A549 (cell line): ENCODE measurements at regions not wholly inside any gene's neighbourhood (a gene's known extent, or its start where the extent isn't known, plus 50 kb on each side); places are given as distances from the start of the nearest gene placed in this dataset.

Source experiments
- ATAC-seq, 2 experiments: fragments of 200-7000 bp in 1 of 2; fragments of >200 bp in 1 of 2; cut with Nextera tagmentation in 1 of 2; cut with Tn5 transposase in 1 of 2; 3 replicates each; pipeline versions ENCODE4 v1.8.0 to v1.9.1; 2018 to 2020; ENCODE audit warnings: mild to moderate bottlenecking in 1 of 2, moderate library complexity in 1 of 2
- CTCF ChIA-PET: fragments of 300-600 bp; sonication (Branson Sonifier 250); formaldehyde crosslinking; extraction: SDS; loops from one replicate; lab custom pipeline; 2021; ENCODE audit warnings: antibody characterized with exemption, inconsistent platforms; lab: Yijun Ruan, JAX
- POLR2A ChIA-PET: fragments of 350-600 bp; formaldehyde crosslinking; extraction: SDS; loops from one replicate; lab custom pipeline; 2021; ENCODE audit warnings: antibody characterized with exemption, inconsistent platforms; lab: Yijun Ruan, JAX
- DNase-seq, 2 experiments: peaks; one replicate each; pipeline versions ENCODE4 v3.0.0 to v3.0.0-alpha.2; 2011 to 2016; ENCODE audit warnings: low read depth in 1 of 2, low spot score in 1 of 2
- FAIRE-seq: peaks from 2 replicates; lab custom pipeline; 2011; peaks lifted over from hg19 to GRCh38; lab: Jason Lieb, UNC
- H3K27ac ChIP-seq, 2 experiments: fragments of >200 bp; sonication (Bioruptor Twin); formaldehyde crosslinking; 3 replicates each; pipeline ENCODE4 v1.5.1; 2016 to 2017
- H3K4me1 ChIP-seq: fragments of >200 bp; sonication (Bioruptor Twin); formaldehyde crosslinking; 3 replicates; pipeline ENCODE4 v1.6.1; 2016
- H3K4me2 ChIP-seq: fragments of >200 bp; sonication (Bioruptor Twin); formaldehyde crosslinking; 3 replicates; pipeline ENCODE4 v1.6.1; 2016
- H3K4me3 ChIP-seq: fragments of >200 bp; sonication (Bioruptor Twin); formaldehyde crosslinking; 3 replicates; pipeline ENCODE4 v1.5.1; 2016
- H3K9me3 ChIP-seq: fragments of >200 bp; sonication (Bioruptor Twin); formaldehyde crosslinking; 3 replicates; pipeline ENCODE4 v1.6.1; 2016
- ATOH8 ChIP-seq: fragments of 250-450 bp; sonication (Bioruptor Pico); IDR thresholded peaks from 2 replicates; pipeline ENCODE4 v1.5.0; 2020; ENCODE audit warnings: low read depth, mild to moderate bottlenecking, moderate library complexity
- BCL3 ChIP-seq: fragments of >200 bp; sonication (Bioruptor Twin); formaldehyde crosslinking; IDR thresholded peaks from 3 replicates; pipeline ENCODE4 v1.6.1; 2016
- CHD4 ChIP-seq: fragments of 200-600 bp; sonication (generic); IDR thresholded peaks from 2 replicates; pipeline ENCODE4 v1.6.1; 2016; ENCODE audit warnings: antibody characterized with exemption, mild to moderate bottlenecking, borderline replicate concordance
- EHF ChIP-seq: fragments of 250-450 bp; sonication (Bioruptor Pico); IDR thresholded peaks from 2 replicates; pipeline ENCODE4 v1.5.0; 2020; ENCODE audit warnings: mild to moderate bottlenecking
- ELK1 ChIP-seq: fragments of 150-350 bp; IDR thresholded peaks from 2 replicates; pipeline ENCODE4 v1.6.1; 2014; ENCODE audit warnings: low read depth, mild to moderate bottlenecking, low read length
- FOXS1 ChIP-seq: fragments of 250-450 bp; sonication (Bioruptor Pico); IDR thresholded peaks from 2 replicates; pipeline ENCODE4 v1.5.0; 2020; ENCODE audit warnings: mild to moderate bottlenecking, moderate library complexity
- GATA3 ChIP-seq: IDR thresholded peaks from 2 replicates; pipeline ENCODE4 v1.6.1; 2012; ENCODE audit warnings: borderline replicate concordance
- HEYL ChIP-seq: fragments of 250-450 bp; sonication (Bioruptor Pico); IDR thresholded peaks from 2 replicates; pipeline ENCODE4 v1.8.0; 2021; ENCODE audit warnings: mild to moderate bottlenecking, moderate library complexity
- HMGXB4 ChIP-seq: fragments of 250-450 bp; sonication (Bioruptor Pico); IDR thresholded peaks from 2 replicates; pipeline ENCODE4 v1.5.0; 2021; ENCODE audit warnings: mild to moderate bottlenecking, moderate library complexity, borderline replicate concordance
- KDM1A ChIP-seq: fragments of 200-600 bp; sonication (generic); IDR thresholded peaks from 2 replicates; pipeline ENCODE4 v1.6.1; 2016; ENCODE audit warnings: low read depth, mild to moderate bottlenecking
- MAZ ChIP-seq: fragments of 150-350 bp; IDR thresholded peaks from 2 replicates; pipeline ENCODE4 v1.6.1; 2014; ENCODE audit warnings: antibody characterized with exemption, low read depth, low read length, borderline replicate concordance
- PBX3 ChIP-seq: IDR thresholded peaks from 2 replicates; pipeline ENCODE4 v1.6.1; 2012
- POLR2AphosphoS2 ChIP-seq: conservative IDR thresholded peaks from 2 replicates; pipeline ENCODE4 v1.6.1; 2012; ENCODE audit warnings: low read length, improper control_type of control experiment, inconsistent platforms
- RFX5 ChIP-seq: fragments of 450-650 bp; IDR thresholded peaks from 2 replicates; pipeline ENCODE4 v1.7.1; 2014; ENCODE audit warnings: antibody characterized with exemption, mild to moderate bottlenecking, moderate library complexity
- RNF2 ChIP-seq: fragments of 200-600 bp; sonication (generic); IDR thresholded peaks from 2 replicates; pipeline ENCODE4 v1.6.1; 2016; ENCODE audit warnings: low read depth, mild to moderate bottlenecking, antibody characterized with exemption, moderate library complexity, borderline replicate concordance
- SMC3 ChIP-seq: fragments of >200 bp; sonication (Bioruptor Twin); formaldehyde crosslinking; IDR thresholded peaks from 3 replicates; pipeline ENCODE4 v1.6.1; 2018; ENCODE audit warnings: inconsistent platforms
- SREBF2 ChIP-seq: fragments of 450-650 bp; IDR thresholded peaks from 2 replicates; pipeline ENCODE4 v1.6.1; 2014; ENCODE audit warnings: mild to moderate bottlenecking, moderate library complexity
- TFCP2L1 ChIP-seq: fragments of 250-450 bp; sonication (Bioruptor Pico); IDR thresholded peaks from 2 replicates; pipeline ENCODE4 v1.5.0; 2021; ENCODE audit warnings: mild to moderate bottlenecking
- TP53 ChIP-seq: fragments of 250-450 bp; sonication (Bioruptor Pico); IDR thresholded peaks from 2 replicates; pipeline ENCODE4 v1.5.0; 2021; ENCODE audit warnings: mild to moderate bottlenecking, moderate library complexity
- ZC3H11A ChIP-seq: fragments of 450-650 bp; IDR thresholded peaks from 2 replicates; pipeline ENCODE4 v1.6.1; 2014; ENCODE audit warnings: antibody characterized with exemption, mild to moderate bottlenecking
- WGBS: methylation state at CpG from one replicate; pipeline ENCODE4 v1.1.6; 2017; ENCODE audit errors: missing lambda C conversion rate; 5-methylcytosine and 5-hydroxymethylcytosine counted together

- 46% methylated on average over 4 of the region's 4 CpGs for WGBS
- Histone ChIP-seq H3K9me3 (0 out of 3 replicates have a peak, but pooled peaks cover 3% of the 10 kb centered on the region), H3K4me1 (no peaks in the 10 kb centered on the region), H3K27ac (no peak overlapping the region), H3K4me3 (no peak overlapping the region), H3K4me2 (no peak overlapping the region)
- TF ChIP-seq KDM1A (no peak), GATA3 (no peak)
- CTCF ChIA-PET, result no interaction called here
- no peak for DNase-seq
- POLR2A ChIA-PET, result no interaction called here
- FAIRE-seq, result no peak
- no peak for ATAC-seq
Observed at GRCh38 chr15:95944661-95945255, 385.7 kb upstream of the NR2F2 start.

GRCh38 chr15:95946241-95946640 is 384.3 kb upstream of the NR2F2 start:
- FAIRE-seq, result no peak
- POLR2A ChIA-PET, result no interaction called here
- 61% methylated on average over 2 of the region's 2 CpGs for WGBS

More at GRCh38 chr15:95946241-95946640, 384.3 kb upstream of the NR2F2 start:
- DNase-seq (no peak), ATAC-seq (no peak)
- Histone ChIP-seq H3K4me3 (no peak overlapping the region), H3K9me3 (0 out of 3 replicates have a peak, but pooled peaks cover 3% of the 10 kb centered on the region), H3K4me1 (no peaks in the 10 kb centered on the region), H3K27ac (no peak overlapping the region), H3K4me2 (no peak overlapping the region)
- TF ChIP-seq HMGXB4 (CRISPR knock-in tag) (no peak), MAZ (no peak), RFX5 (no peak), SREBF2 (no peak), RNF2 (no peak), HEYL (no peak), FOXS1 (no peak), PBX3 (no peak), SMC3 (no peak), POLR2AphosphoS2 (no peak), TFCP2L1 (CRISPR knock-in tag) (no peak), ELK1 (no peak), CHD4 (no peak), TP53 (CRISPR knock-in tag) (no peak), BCL3 (no peak), ATOH8 (CRISPR knock-in tag) (no peak), ZC3H11A (no peak), EHF (CRISPR knock-in tag) (no peak)
- CTCF ChIA-PET, result no interaction called here
